GM19240 (cell line): ENCODE measurements at regions not wholly inside any gene's neighbourhood (a gene's known extent, or its start where the extent isn't known, plus 50 kb on each side); places are given as distances from the start of the nearest gene placed in this dataset.
"Not testable (repeated sequence)": the region's sequence is repeated elsewhere in the genome, so short reads cannot be mapped to it uniquely, and the experiment has no call there.

Experiments used
- DNase-seq: peaks from one replicate; pipeline ENCODE4 v3.0.0; 2011; ENCODE audit warnings: low spot score; ENCODE audit not compliant: insufficient read length

GRCh38 chr13:33411312-33411711, 125.8 kb upstream of the STARD13 start:
- DNase-seq = no peak

GRCh38 chr13:33415822-33416221, 130.3 kb upstream of the STARD13 start:
- no peak for DNase-seq

GRCh38 chr13:33418224-33418953, 132.8 kb upstream of the STARD13 start:
- not testable (repeated sequence) for DNase-seq

- not testable (repeated sequence) for DNase-seq
Measured at GRCh38 chr13:33420117-33420516, 134.6 kb upstream of the STARD13 start.

- DNase-seq = no peak
Measured at GRCh38 chr13:33426131-33426530, 140.6 kb upstream of the STARD13 start.

- DNase-seq = no peak
Measured at GRCh38 chr13:33433316-33433715, 147.8 kb upstream of the STARD13 start.

GRCh38 chr13:33434676-33435075, 149.1 kb upstream of the STARD13 start:
- no peak for DNase-seq

- DNase-seq = no peak
Measured at GRCh38 chr13:33435207-33435606, 149.7 kb upstream of the STARD13 start.

- DNase-seq = no peak
Measured at GRCh38 chr13:33438918-33439317, 153.4 kb upstream of the STARD13 start.

GRCh38 chr13:33441015-33441414, 155.5 kb upstream of the STARD13 start:
- no peak for DNase-seq

- no peak for DNase-seq
Measured at GRCh38 chr13:33445024-33445423, 159.5 kb upstream of the STARD13 start.

- no peak for DNase-seq
Measured at GRCh38 chr13:33445476-33445875, 159.9 kb upstream of the STARD13 start.

- DNase-seq = no peak
Measured at GRCh38 chr13:33446821-33447725, 161.5 kb upstream of the STARD13 start.

GRCh38 chr13:33448889-33449288, 163.3 kb upstream of the STARD13 start:
- DNase-seq = no peak

GRCh38 chr13:33450956-33451709, 165.6 kb upstream of the STARD13 start:
- no peak for DNase-seq

GRCh38 chr13:33452873-33453517, 167.4 kb upstream of the STARD13 start:
- no peak for DNase-seq

- no peak for DNase-seq
Measured at GRCh38 chr13:33453936-33454335, 168.4 kb upstream of the STARD13 start.

- no peak for DNase-seq
Measured at GRCh38 chr13:33454844-33455705, 169.5 kb upstream of the STARD13 start.

- no peak for DNase-seq
Measured at GRCh38 chr13:33459702-33460101, 174.1 kb upstream of the STARD13 start.

GRCh38 chr13:33462109-33462508, 176.6 kb upstream of the STARD13 start:
- no peak for DNase-seq
